Uterus (tissue), 2 donors: ENCODE measurements at regions not wholly inside any gene's neighbourhood (a gene's known extent, or its start where the extent isn't known, plus 50 kb on each side); places are given as distances from the start of the nearest gene placed in this dataset.

Source experiments
- POLR2A ChIP-seq, 2 donors: fragments of 450-650 bp; IDR thresholded peaks; one replicate each; pipeline ENCODE4 v1.6.1; 2016; ENCODE audit warnings: antibody characterized with exemption in 2 of 2, mild to moderate bottlenecking in 1 of 2, moderate library complexity in 1 of 2
- TF ChIP-seq, protein P1 (sequence below), 4 experiments: fragments of 200-600 bp in 2 of 4; fragments of 450-650 bp in 2 of 4; sonication (generic) in 2 of 4; IDR thresholded peaks; one replicate each; pipeline ENCODE4 v1.5.1; 2016 to 2019; ENCODE audit warnings: antibody characterized with exemption in 4 of 4, mild to moderate bottlenecking in 2 of 4, moderate library complexity in 1 of 4

GRCh38 chr4:57211131-57211530 lies 100.9 kb upstream of the IGFBP7 start:
- TF ChIP-seq, protein P1, sequence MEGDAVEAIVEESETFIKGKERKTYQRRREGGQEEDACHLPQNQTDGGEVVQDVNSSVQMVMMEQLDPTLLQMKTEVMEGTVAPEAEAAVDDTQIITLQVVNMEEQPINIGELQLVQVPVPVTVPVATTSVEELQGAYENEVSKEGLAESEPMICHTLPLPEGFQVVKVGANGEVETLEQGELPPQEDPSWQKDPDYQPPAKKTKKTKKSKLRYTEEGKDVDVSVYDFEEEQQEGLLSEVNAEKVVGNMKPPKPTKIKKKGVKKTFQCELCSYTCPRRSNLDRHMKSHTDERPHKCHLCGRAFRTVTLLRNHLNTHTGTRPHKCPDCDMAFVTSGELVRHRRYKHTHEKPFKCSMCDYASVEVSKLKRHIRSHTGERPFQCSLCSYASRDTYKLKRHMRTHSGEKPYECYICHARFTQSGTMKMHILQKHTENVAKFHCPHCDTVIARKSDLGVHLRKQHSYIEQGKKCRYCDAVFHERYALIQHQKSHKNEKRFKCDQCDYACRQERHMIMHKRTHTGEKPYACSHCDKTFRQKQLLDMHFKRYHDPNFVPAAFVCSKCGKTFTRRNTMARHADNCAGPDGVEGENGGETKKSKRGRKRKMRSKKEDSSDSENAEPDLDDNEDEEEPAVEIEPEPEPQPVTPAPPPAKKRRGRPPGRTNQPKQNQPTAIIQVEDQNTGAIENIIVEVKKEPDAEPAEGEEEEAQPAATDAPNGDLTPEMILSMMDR (IDR thresholded peaks at IDR 0.05): no peak
- no peak for TF ChIP-seq POLR2A (IDR thresholded peaks at IDR 0.05)
